ENCODE measurements at regions not wholly inside any gene's neighbourhood (a gene's known extent, or its start where the extent isn't known, plus 50 kb on each side); places are given as distances from the start of the nearest gene placed in this dataset.

DNA sequence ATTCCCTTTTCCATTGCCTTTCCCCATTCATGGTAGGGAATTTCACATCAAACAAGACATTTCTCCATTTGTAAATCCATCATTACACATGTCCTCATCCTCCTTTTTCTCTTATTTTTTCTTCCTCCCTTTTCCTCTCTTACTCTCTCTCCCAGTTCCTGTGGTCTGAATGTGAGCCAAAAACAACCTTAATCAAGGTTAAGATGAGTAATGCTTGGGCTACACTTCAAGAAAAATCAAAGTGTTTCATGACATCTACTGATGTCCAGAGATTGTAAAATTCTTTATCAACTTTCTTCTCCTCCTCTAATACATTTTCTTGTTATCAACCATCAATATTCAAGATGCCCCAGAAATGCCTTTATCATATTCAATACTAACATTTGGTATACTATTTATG, 172.5 kb upstream of the PRNP start:
- DNase-seq (ENCODE audit: low read depth in 2 of 2), result peak; percentile 1 to 71

DNA sequence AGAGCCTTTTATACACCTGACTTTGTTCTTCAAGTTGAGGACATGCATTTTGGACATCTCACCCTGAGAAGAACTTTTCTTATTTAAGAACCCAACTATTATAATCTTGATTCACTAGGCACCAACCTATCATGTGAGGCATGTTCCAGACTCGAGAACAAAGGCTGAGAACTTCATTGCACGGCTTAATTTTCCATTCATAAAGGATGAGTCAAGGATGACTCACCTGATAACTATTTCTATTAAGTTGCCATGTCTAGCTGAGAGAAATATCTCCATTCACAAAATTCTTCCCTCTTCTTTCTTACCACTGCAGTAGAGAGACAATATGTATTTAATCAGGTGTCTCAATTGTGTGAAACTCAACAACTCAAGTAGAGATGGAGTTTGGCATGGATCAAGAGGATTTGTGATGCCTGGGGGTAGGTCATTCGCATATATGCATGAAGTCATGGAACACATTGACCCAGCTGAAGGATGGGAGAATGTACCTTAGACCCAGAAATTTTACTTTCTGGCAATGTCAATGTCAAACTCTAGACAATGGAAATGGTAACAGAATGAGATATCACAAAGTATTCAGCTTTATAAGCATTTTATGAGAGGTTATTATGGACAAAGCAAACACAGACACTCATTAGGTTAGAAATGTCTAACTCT, 173.2 kb upstream of the PRNP start:
- DNase-seq (ENCODE audit: low read depth in 2 of 2), result peak; percentile 89 to 94

DNA sequence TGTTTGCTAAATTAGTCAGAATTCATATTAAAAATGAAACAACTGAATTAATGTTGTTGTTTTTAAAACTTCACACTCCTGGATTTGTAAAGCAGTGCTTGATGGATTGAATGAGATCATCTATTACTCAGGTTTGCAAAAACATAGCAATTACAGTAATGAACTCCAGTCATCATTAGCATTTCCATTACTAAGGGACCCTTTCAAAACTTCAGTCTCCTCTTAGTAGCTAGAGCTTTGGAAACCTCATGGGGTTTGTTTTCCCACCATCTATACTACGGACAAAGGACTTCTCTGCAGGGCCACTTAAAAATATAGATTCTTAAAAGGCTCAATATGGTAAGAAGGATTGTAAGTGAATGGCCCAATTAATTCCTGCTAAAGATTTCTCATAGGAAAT, 174.5 kb upstream of the PRNP start:
- no peak for DNase-seq (ENCODE audit: low read depth in 2 of 2)

DNA sequence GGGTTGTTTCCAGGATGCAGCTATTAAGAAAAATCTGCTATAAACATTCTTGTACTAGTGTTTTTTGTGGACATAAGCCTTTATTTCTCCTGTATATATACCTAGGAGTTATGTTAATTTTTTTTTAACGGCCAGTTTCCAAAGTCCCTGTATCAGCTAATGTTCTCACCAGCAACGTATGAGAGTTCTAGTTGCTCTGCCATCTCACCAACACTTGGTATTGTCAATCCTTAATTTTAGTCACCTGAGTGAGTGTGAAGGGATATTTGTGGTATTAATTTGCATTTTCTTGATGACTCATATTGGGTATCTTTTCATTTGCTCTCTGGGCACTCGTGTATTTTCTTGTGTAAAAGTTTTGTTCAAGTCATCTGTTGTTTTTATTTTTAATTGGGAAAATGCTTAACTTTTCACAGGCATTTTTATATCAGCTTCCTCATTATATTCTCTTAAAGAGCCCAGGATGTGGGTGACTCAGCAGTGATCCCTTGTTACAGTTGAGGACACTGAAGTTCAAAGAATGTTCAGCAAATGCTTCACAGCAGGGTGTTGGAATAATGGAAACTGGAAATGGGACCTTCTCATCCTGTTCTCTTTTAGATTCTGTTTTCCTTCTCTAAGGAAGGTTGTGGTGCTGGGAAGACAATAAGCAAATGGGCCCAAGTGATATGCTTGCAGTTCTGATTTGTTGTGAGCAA, 176.3 kb upstream of the PRNP start:
- DNase-seq (ENCODE audit: low read depth in 2 of 2), result peak in 1 of 2 donors; percentile 17

DNA sequence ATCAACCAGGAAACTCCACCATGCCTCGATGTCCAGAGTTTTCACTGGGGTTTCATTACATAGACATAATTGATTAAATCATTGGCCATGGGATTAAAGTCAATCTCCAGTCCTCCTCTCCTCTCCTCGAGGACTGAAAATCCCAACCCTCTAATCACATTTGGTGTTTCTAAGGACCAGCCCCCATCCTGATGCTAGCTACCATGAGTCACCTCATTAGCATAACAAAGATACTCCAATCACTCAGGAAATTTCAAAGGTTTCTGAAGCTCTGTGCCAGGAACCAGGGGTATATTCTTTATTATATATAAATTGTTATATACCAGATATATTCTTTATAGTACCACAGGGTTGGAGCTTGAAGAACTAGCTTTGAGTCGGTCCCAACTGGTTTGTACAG, 177.5 kb upstream of the PRNP start:
- DNase-seq (ENCODE audit: low read depth in 2 of 2), result peak in 1 of 2 donors; percentile 36

DNA sequence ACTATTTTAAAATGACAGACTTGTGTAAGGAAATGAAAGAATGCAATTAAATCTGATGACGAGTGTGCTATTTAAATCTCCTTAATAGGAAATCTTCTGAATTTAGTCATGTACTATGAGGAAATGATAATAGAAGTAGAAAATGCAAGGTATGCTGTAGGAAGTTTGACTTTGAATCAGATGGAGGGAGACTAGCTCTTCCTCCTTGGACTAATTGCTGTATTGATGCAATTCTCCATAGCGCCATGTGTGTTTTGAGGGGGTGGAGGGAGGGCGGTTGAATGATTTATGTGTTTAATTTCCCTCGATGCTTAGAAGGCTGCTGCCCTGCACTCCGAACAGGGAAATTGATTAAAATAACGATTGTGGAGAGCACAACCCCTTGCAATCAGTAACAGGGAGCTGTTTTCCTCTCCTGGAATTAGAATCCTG, 179.0 kb upstream of the PRNP start:
- DNase-seq (ENCODE audit: low read depth in 2 of 2), result peak; percentile 82 to 97

DNA sequence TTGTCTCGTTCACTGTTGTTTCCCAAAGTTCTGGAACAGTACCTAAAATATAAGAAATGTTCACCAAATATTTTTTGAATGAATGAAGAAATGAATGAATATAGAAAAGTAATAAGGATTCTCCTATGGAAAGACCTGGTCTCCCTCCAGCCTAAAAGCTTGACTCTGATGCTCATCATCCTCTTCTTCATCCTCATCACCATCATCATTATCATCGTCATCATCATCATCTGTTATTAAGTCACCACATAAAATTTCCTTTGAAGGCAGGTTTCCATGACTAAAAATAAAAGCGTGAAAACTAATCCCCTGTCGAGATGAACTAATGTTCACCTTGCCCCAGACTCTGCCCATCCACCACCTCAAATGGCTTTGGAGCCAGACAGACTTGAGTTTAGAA, 181.4 kb upstream of the PRNP start:
- no peak for DNase-seq (ENCODE audit: low read depth in 2 of 2)

DNA sequence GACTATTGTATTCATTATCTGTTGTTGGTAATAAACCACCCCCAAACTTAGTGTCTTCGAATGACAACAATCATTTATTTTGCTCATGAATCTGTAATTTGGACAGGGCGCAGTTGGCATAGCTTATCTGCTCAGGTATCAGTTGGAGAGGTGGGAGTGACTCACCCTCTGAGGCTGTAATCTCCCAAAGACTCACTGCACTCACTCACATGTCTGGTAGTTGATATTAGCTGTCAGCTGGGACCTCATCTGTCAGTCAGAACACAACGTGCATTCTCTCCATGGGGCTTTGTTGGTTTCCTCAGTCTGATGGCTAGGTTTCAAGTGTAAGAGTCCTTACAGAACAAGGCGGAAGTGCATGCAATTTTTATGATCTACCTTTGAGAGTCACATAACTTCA, 183.5 kb upstream of the PRNP start:
- no peak for DNase-seq (ENCODE audit: low read depth in 2 of 2)

DNA sequence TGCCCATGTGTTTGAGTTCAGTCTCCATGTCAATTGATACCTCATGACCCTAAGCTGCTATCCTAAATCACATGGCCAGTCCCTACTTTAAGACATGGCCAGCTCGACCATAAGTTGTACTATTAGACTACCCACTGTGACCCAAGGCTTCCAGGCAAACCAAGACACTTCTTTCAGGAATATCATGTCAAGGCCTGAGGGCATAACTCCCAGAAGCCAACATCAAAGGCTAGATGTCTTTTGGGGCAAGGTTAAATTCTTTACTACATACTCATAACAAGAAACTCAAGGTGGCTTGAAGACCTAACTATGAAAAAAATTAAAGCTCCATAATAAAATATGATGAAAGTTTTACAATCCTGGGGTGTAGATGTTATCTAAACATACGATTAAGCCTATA, 192.9 kb upstream of the PRNP start:
- no peak for DNase-seq (ENCODE audit: low read depth in 2 of 2)

DNA sequence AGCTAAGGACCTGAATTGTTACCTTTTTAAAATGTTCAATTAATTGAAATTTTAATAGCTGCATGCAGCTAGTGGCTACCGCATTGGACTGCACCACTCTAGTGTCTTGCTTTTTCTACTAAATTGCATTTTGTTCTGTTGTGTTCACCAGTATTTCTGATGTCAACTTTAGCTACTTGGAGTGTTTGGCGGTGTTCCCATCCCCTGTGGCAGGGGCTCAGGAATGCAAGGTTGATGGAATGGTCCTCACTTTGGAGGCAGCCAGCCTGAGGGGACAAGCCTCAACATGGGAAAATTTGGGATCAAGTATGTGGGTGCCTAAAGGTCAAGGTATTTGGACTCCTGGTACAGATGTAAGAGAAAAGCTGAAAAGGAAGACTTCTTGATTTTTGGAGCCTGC, 194.6 kb upstream of the PRNP start:
- no peak for DNase-seq (ENCODE audit: low read depth in 2 of 2)

DNA sequence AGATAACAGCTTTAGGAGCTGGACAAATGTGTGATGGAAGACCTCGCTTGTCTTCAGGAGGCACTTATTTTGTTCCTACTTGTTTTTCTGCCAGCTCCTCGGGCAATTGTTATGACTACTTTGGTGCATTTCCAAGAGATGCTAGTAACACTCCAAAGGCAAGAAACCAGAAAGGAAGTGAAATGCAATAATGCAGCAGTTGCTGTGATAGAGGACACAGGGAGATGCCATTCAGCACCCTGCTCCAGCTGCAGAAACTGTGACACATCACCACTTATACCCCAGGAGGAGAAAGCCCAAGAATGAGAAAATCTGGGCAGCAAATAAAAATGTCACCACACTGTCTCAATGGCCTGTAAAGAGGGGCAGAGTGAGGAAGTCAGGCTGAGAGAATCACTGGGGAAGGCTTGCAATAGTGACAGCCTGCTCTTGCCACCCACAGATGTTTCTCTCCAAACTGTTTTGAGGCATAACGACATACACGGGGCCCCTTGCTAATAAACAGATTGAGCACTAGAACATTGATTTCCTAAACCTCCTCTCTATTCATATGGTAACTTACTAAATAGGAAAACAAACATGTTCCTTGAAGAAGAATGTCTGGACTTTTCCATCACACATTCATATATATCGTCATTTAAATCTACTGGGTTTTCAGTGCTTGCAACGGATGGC, 195.5 kb upstream of the PRNP start:
- no peak for DNase-seq (ENCODE audit: low read depth in 2 of 2)

DNA sequence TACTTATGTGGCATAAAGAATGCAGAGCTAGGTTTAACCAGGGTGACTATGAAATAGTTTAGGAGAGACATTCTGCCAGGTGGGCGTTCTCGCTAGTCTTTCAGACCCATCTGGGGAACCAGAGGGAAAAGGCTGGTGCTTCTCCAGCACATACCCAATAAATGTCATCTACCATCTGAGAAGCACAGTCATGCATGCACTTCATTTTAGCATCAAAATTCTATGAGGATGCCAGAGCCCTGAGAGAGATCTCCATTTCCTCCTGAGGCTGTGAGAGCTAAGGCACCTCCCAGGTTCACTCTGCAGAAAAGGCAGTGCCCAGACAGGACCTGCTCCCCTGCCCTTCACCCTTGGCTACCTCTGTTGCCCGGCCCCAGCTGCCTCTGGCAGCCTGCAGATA, 196.2 kb upstream of the PRNP start:
- DNase-seq (ENCODE audit: low read depth in 2 of 2), result no peak

DNA sequence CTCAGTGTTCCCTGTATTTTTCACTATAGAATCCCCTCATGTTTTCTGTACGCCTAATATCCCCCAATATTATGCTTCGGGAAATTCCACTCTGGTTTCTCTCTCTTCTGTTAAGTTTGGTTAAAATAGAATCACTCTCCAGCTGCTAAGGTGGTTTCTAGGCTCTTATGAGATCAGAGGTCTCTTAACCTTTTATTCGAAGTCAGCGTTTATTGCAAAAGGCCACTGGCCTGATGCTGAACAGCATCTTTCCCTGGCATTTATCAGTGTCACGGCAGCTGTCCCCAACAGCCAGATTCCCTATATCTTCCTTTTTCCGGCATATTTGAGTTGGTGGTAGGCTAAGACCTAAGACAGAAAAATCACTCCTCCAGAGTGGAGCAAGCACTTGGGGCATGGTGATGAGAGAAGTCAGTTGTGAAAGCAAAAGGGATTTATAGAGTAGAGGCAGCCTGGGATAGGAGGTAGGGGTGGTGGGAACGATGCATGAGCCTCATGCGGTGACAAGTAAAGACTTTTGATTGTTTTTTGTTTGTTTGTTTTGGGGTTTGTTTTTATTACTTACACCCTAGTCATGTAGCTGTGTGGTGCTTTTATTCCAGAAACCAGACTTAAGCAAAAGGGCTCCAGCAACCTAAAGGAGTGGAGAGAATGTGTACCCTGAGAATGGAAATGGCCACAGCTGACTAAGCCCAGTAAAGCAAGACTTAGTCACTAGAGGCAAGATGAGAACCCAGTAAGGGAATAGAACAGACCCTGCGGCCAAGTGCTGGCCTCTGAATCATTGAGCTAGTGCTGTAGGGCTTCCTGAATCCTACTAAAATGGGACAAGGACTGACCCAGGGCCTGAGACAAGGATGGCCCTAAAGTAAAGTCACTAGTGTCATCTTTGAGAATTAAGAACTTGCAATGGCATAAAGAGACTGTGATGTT, 197.6 kb upstream of the PRNP start:
- peak in 1 of 2 donors; percentile 36 for DNase-seq (ENCODE audit: low read depth in 2 of 2)

DNA sequence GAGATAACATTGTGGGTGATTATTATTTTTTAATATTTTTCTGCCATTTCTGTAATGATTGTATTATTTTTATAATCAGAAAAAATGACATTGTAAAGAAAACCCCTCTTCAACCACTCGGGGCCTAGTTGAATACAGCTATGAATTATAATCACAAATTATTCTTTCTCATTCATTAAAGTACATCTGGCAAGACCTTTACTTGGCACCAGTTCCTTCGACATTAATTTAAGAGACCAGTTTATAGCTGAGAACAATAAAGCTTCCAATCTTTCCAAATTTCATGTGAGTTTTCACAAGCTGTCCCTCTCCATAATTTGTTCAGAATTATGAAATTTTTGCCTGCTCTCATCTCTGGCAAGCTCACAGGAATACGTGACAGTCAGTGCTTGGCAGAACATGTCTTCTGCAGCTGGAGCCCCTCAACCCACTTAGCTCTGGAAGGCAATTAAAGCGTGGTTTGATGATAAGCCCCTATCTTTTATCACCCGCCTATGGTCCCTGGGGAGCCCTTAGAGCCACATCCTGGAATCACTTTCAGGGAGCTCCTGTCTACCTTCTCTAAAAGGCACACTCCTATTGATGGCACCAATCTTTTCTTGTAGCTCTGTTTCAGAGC, 201.8 kb upstream of the PRNP start:
- no peak for DNase-seq (ENCODE audit: low read depth in 2 of 2)

DNA sequence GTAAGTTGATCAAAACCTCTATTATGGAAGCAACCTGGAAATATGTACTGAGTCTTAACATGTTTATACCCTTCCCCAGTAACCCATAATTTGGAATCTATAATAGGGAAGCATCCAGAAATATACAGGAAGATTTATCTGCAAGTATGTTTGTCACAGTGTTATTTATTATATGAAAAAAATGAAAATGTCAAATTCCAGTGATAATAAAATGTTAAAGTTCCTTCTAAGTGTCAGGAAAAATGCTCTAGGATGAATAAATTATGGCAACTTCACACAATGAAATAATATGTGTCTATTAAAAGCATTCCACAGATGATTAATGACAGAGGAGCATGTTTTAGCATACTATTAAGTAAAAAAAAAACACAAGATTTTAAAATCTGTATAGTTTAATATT, 202.3 kb upstream of the PRNP start:
- no peak for DNase-seq (ENCODE audit: low read depth in 2 of 2)

DNA sequence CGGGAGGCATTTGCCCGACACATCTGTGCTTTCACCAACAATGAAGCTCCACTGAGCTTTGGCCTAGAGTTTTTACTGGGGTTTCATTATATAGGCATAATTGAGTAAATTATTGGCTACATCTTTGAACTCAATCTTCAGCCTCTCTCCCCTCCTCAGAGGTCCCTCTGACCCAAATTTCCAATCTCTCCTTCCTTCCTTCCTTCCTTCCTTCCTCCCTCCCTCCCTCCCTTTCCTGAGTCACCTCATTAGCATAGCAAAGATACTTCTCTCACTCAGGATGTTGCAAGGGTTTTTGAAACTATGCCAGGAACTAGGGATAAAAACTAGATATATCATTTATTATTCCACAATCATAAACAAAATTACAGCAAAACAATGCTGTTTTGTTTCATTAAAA, 202.8 kb upstream of the PRNP start:
- peak in 1 of 2 donors; percentile 5 for DNase-seq (ENCODE audit: low read depth in 2 of 2)

DNA sequence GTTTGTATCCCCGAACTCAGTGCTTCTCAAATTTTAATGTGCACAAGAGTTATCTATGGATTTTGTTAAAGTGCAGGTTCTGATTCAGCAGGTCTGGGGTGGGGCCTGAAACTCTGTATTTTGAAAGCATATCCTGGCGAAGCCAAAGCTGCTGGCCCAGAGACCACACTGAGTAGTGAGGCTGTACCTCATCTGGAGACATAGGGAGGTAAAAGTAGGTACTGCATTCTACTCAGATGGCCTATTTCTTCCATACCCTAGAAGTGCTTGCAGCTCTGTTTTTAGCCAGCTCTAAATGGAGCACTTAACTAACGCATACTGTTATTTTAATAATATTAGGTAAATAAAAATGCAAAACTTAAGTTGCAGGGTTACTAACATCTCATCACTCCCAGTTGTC, 206.2 kb upstream of the PRNP start:
- no peak for DNase-seq (ENCODE audit: low read depth in 2 of 2)

DNA sequence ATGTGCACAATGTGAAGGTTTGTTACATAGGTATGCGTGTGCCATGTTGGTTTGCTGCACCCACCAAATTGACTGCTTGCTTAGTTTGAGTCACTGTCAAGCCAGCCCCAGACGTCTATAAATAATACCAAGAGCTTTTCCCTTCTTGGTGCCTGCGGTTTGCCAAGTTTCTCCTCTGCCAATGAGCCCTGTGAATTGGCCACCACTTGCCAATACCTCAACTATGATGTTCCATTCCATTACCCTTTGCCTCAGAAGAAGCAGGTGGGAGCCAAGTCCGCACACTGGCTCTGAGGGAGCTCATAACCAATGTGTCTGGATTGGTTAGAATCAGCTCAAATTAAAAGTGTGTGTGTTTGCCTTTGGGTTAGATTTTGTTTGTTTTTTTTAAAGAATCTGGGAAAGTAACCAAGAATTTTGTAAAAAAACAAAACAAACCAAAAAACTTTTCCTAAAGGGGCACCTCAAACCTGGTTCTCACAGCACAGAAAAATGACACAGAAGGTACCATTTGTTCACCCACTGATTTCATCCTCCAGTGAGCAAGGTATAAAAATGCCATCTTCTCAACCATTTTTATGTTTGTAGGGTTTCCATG, 209.3 kb upstream of the PRNP start:
- no peak for DNase-seq (ENCODE audit: low read depth in 2 of 2)

DNA sequence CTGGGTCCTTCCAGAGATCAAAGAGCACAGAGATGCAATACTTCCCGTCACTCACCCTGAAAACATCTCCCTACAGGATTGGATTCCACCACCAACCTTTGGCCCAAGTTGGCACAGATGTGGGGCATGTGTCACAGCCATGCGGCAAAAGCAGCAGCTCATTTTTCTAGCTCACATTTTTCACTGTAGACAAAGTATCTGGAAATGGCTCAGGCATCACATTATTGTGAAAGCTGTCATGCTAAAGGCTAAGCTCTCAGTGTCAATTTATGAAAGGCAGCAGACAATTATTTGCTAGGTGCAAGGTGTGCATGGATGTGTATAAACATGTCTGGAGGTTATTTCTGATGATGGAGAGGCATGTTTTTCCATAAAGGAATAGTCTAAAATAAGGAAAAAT, 213.3 kb upstream of the PRNP start:
- DNase-seq (ENCODE audit: low read depth in 2 of 2), result no peak

DNA sequence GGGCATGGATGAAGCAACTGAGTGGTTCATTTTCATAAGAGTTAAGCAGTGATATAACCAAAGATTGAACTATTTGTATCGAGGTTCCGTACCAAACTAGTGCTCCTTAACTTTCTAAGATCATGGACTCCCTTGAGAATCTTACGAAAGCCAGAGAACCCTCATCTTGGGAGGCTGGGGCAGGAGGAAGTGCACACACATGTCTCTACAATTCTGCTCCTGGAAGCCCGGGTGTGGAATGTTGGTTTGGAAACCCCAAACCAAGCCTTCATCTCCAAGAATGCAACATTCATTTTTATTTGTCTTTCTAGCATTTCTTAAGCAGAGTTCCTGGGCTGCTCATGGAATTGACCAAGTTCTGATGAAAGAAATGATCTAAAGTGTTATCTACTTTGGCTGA, 215.0 kb upstream of the PRNP start:
- no peak for DNase-seq (ENCODE audit: low read depth in 2 of 2)

DNA sequence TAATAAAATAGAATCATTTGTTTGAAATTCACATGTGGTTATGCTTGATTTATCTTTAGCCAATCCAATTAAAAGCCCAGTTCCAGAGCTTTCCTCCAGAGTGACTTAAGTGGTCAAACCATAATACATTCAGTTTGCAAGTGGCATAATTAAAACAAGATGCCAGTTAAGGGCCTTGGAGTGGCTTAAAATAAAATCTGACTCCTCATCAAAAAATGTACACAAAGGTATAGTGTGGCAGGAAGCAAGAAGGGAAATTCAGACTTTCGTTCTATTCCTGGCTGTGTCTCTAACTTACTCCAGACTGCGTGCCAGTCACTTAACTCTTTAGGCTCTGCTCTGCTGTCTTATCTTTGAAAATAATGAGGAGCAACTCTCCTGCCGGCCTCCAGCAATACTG, 215.9 kb upstream of the PRNP start:
- DNase-seq (ENCODE audit: low read depth in 2 of 2), result no peak

All from lung microvascular endothelial cell (primary cell).